ENCODE measurements at regions not wholly inside any gene's neighbourhood (a gene's known extent, or its start where the extent isn't known, plus 50 kb on each side); places are given as distances from the start of the nearest gene placed in this dataset.
"Not testable (repeated sequence)": the region's sequence is repeated elsewhere in the genome, so short reads cannot be mapped to it uniquely, and the experiment has no call there.

DNA sequence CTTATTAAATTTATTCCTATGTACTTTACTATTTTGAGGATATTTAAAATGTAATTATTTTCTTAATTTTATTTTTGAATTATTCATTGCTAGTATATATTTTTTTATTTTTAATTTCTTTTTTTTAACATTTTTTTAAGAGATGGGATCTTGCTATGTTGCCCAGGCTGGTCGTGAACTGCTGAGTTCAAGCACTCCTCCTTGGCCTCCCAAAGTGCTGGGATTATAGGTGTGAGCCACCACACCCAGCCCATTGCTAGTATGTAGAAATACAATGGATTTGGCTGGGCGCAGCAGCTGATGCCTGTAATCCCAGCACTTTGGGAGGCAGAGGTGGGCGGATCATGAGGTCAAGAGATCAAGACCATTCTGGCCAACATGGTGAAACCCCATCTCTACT is 59.2 kb upstream of the SLC47A1 start:
- TF ChIP-seq, protein P1, sequence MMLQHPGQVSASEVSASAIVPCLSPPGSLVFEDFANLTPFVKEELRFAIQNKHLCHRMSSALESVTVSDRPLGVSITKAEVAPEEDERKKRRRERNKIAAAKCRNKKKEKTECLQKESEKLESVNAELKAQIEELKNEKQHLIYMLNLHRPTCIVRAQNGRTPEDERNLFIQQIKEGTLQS (CRISPR knock-in tag; IDR thresholded peaks at IDR 0.05), result not testable (repeated sequence)
- TF ChIP-seq RFX1 (IDR thresholded peaks at IDR 0.05); SCMH1 (CRISPR knock-in tag; IDR thresholded peaks at IDR 0.05; ENCODE audit: borderline replicate concordance); MIXL1 (CRISPR knock-in tag; IDR thresholded peaks at IDR 0.05); SNAI1 (CRISPR knock-in tag; IDR thresholded peaks at IDR 0.05; ENCODE audit: borderline replicate concordance); POLR2A (IDR thresholded peaks at IDR 0.05; ENCODE audit: insufficient read depth in 1 of 2, low read depth in 2 of 2, low read length in 2 of 2): not testable (repeated sequence)
